Liver (tissue), 7 donors: ENCODE measurements at regions not wholly inside any gene's neighbourhood (a gene's known extent, or its start where the extent isn't known, plus 50 kb on each side); places are given as distances from the start of the nearest gene placed in this dataset.

Experiments
- DNase-seq: peaks from one replicate; pipeline ENCODE4 v3.0.0-alpha.2; 2017; ENCODE audit warnings: low spot score
- H3K27ac ChIP-seq, 2 donors: one replicate each; pipeline ENCODE4 v1.7.0; 2013; ENCODE audit warnings: inconsistent platforms in 2 of 2, low read length in 2 of 2, control low read depth in 1 of 2, low read depth in 1 of 2, mild to moderate bottlenecking in 1 of 2
- H3K27me3 ChIP-seq, 4 donors: one replicate each; pipeline versions ENCODE4 v1.6.1 to v1.7.0; 2013; ENCODE audit warnings: low read length in 3 of 4, inconsistent platforms in 1 of 4, mild to moderate bottlenecking in 1 of 4, moderate library complexity in 1 of 4; ENCODE audit not compliant: control insufficient read depth in 4 of 4, insufficient read depth in 4 of 4
- H3K36me3 ChIP-seq, 4 donors: one replicate each; pipeline versions ENCODE4 v1.6.1 to v1.7.0; 2013; ENCODE audit warnings: low read length in 3 of 4, mild to moderate bottlenecking in 3 of 4, low read depth in 1 of 4, moderate library complexity in 1 of 4; ENCODE audit not compliant: control insufficient read depth in 4 of 4, insufficient read depth in 3 of 4
- H3K4me1 ChIP-seq, 4 donors: one replicate each; pipeline versions ENCODE4 v1.6.1 to v1.7.0; 2013; ENCODE audit warnings: low read length in 3 of 4, mild to moderate bottlenecking in 3 of 4, moderate library complexity in 1 of 4; ENCODE audit not compliant: control insufficient read depth in 4 of 4, insufficient read depth in 4 of 4
- H3K4me3 ChIP-seq, 3 donors: one replicate each; pipeline versions ENCODE4 v1.6.1 to v1.7.0; 2013; ENCODE audit warnings: low read length in 3 of 3, control low read depth in 1 of 3, low read depth in 1 of 3, mild to moderate bottlenecking in 1 of 3
- H3K9ac ChIP-seq, 2 donors: one replicate each; pipeline ENCODE4 v1.7.0; 2013; ENCODE audit warnings: low read length in 2 of 2, mild to moderate bottlenecking in 2 of 2, moderate library complexity in 2 of 2, control low read depth in 1 of 2, low read depth in 1 of 2
- H3K9me3 ChIP-seq, 4 donors: one replicate each; pipeline versions ENCODE4 v1.6.1 to v1.7.0; 2013; ENCODE audit warnings: low read length in 3 of 4; ENCODE audit not compliant: control insufficient read depth in 4 of 4
- EGR1 ChIP-seq, 2 donors: IDR thresholded peaks; 2 replicates each; pipeline ENCODE4 v1.6.1; 2016 to 2018; ENCODE audit warnings: antibody characterized with exemption in 2 of 2, low read depth in 2 of 2
- FOXA2 ChIP-seq: IDR thresholded peaks from 2 replicates; pipeline ENCODE4 v1.6.1; 2016; ENCODE audit warnings: antibody characterized with exemption
- HNF4A ChIP-seq, 2 donors: conservative IDR thresholded peaks; 2 replicates each; pipeline ENCODE4 v1.6.1; 2016; ENCODE audit warnings: antibody characterized with exemption in 2 of 2, mild to moderate bottlenecking in 2 of 2
- HNF4G ChIP-seq: IDR thresholded peaks from 2 replicates; pipeline ENCODE4 v1.6.1; 2016; ENCODE audit warnings: antibody characterized with exemption
- JUND ChIP-seq, 2 donors: IDR thresholded peaks; 2 replicates each; pipeline ENCODE4 v1.6.1; 2016; ENCODE audit warnings: antibody characterized with exemption in 2 of 2
- NR2F2 ChIP-seq: IDR thresholded peaks from 2 replicates; pipeline ENCODE4 v1.6.1; 2016; ENCODE audit warnings: antibody characterized with exemption
- RAD21 ChIP-seq, 2 donors: IDR thresholded peaks; 2 replicates each; pipeline ENCODE4 v1.6.1; 2016; ENCODE audit warnings: antibody characterized with exemption in 2 of 2, mild to moderate bottlenecking in 2 of 2
- RXRA ChIP-seq, 2 donors: IDR thresholded peaks; 2 replicates each; pipeline ENCODE4 v1.6.1; 2017 to 2018; ENCODE audit warnings: antibody characterized with exemption in 2 of 2, mild to moderate bottlenecking in 1 of 2
- YY1 ChIP-seq: IDR thresholded peaks from 2 replicates; pipeline ENCODE4 v1.6.1; 2016; ENCODE audit warnings: antibody characterized with exemption, mild to moderate bottlenecking
- WGBS: extraction: QIAGEN DNeasy Blood & Tissue Kit; methylation state at CpG from one replicate; pipeline ENCODE4 v1.1.7; 2013; 5-methylcytosine and 5-hydroxymethylcytosine counted together
- TF ChIP-seq, protein P1 (sequence below): IDR thresholded peaks from 2 replicates; pipeline ENCODE4 v1.6.1; 2016; ENCODE audit warnings: antibody characterized with exemption, mild to moderate bottlenecking
- TF ChIP-seq, protein P2 (sequence below): IDR thresholded peaks from 2 replicates; pipeline ENCODE4 v1.6.1; 2016; ENCODE audit warnings: antibody characterized with exemption
- TF ChIP-seq, protein P3 (sequence below): IDR thresholded peaks from 2 replicates; pipeline ENCODE4 v1.6.1; 2016; ENCODE audit warnings: antibody characterized with exemption
- donor health status: healthy.
- donor health status: healthy.
- donor health status: healthy.
- donor health status: healthy.

DNA sequence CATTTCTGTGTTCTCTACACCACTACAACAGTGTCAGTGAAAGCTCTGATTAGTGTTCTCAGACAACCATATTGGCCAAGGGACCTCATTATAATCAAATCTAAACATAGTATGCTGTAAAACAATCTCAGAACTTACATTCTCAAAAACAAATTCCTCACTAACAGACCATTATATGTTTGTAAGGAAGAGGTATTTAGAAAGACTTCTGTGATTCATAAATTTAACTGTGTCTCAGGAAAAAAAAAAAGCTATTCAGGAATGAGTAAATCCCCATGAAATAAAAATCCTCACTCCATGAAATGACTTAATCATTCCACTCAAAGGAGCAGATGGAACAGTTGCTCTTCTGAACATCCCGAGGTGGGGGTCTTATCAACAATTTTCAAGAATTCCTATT is 413.0 kb downstream of the CDH2 start:
- WGBS, result 61% methylated on average over 1 of the region's 1 CpG

DNA sequence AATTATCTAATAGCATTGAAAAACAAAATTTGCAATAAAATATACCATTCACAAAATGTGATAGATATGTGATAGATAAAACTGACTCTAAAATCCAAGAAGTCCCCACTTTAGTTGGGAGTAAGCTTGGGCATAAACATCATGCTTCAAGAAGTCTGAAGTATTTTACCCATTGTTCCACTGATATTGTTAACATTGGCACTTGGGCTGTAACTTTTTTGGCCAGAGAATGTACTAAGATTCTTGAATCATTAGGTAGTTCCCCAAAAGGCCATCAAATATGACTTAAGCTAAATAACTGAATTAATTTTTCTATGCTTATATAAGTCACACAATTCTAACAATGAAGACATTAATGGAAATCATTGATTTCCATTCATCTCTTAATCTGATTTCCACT is 413.6 kb downstream of the CDH2 start:
- Histone ChIP-seq H3K4me1 (no peaks in the 10 kb centered on the region), H3K27ac (no peak overlapping the region), H3K4me3 (no peak overlapping the region), H3K9ac (no peak overlapping the region), H3K9me3 (no peaks in the 10 kb centered on the region), H3K36me3 (no peaks in the 10 kb centered on the region), H3K27me3 (no peaks in the 10 kb centered on the region)
- no peak for DNase-seq
- TF ChIP-seq RXRA (IDR thresholded peaks at IDR 0.05) (no peak), EGR1 (IDR thresholded peaks at IDR 0.05; ENCODE audit: low read depth in 2 of 2) (no peak), HNF4A (conservative IDR thresholded peaks at IDR 0.05) (no peak), RAD21 (IDR thresholded peaks at IDR 0.05) (no peak), FOXA2 (no peak)
- TF ChIP-seq, protein P1, sequence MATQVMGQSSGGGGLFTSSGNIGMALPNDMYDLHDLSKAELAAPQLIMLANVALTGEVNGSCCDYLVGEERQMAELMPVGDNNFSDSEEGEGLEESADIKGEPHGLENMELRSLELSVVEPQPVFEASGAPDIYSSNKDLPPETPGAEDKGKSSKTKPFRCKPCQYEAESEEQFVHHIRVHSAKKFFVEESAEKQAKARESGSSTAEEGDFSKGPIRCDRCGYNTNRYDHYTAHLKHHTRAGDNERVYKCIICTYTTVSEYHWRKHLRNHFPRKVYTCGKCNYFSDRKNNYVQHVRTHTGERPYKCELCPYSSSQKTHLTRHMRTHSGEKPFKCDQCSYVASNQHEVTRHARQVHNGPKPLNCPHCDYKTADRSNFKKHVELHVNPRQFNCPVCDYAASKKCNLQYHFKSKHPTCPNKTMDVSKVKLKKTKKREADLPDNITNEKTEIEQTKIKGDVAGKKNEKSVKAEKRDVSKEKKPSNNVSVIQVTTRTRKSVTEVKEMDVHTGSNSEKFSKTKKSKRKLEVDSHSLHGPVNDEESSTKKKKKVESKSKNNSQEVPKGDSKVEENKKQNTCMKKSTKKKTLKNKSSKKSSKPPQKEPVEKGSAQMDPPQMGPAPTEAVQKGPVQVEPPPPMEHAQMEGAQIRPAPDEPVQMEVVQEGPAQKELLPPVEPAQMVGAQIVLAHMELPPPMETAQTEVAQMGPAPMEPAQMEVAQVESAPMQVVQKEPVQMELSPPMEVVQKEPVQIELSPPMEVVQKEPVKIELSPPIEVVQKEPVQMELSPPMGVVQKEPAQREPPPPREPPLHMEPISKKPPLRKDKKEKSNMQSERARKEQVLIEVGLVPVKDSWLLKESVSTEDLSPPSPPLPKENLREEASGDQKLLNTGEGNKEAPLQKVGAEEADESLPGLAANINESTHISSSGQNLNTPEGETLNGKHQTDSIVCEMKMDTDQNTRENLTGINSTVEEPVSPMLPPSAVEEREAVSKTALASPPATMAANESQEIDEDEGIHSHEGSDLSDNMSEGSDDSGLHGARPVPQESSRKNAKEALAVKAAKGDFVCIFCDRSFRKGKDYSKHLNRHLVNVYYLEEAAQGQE, result no peak
- TF ChIP-seq, protein P2, sequence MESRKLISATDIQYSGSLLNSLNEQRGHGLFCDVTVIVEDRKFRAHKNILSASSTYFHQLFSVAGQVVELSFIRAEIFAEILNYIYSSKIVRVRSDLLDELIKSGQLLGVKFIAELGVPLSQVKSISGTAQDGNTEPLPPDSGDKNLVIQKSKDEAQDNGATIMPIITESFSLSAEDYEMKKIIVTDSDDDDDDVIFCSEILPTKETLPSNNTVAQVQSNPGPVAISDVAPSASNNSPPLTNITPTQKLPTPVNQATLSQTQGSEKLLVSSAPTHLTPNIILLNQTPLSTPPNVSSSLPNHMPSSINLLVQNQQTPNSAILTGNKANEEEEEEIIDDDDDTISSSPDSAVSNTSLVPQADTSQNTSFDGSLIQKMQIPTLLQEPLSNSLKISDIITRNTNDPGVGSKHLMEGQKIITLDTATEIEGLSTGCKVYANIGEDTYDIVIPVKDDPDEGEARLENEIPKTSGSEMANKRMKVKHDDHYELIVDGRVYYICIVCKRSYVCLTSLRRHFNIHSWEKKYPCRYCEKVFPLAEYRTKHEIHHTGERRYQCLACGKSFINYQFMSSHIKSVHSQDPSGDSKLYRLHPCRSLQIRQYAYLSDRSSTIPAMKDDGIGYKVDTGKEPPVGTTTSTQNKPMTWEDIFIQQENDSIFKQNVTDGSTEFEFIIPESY, result no peak

More for the DNA sequence above, 413.0 kb downstream of the CDH2 start:
- Histone ChIP-seq H3K9ac (no peak overlapping the region), H3K4me1 (no peaks in the 10 kb centered on the region), H3K9me3 (no peaks in the 10 kb centered on the region), H3K4me3 (no peak overlapping the region), H3K36me3 (no peaks in the 10 kb centered on the region), H3K27ac (no peak overlapping the region), H3K27me3 (no peaks in the 10 kb centered on the region)
- no peak for DNase-seq
- TF ChIP-seq HNF4G, result no peak
- TF ChIP-seq RXRA (IDR thresholded peaks at IDR 0.05), result no peak
- TF ChIP-seq JUND (IDR thresholded peaks at IDR 0.05), result no peak
- no peak for TF ChIP-seq YY1
- TF ChIP-seq EGR1 (IDR thresholded peaks at IDR 0.05; ENCODE audit: low read depth in 2 of 2), result no peak
- TF ChIP-seq FOXA2, result no peak
- no peak for TF ChIP-seq HNF4A (conservative IDR thresholded peaks at IDR 0.05)
- TF ChIP-seq, protein P1, result no peak
- TF ChIP-seq, protein P3, sequence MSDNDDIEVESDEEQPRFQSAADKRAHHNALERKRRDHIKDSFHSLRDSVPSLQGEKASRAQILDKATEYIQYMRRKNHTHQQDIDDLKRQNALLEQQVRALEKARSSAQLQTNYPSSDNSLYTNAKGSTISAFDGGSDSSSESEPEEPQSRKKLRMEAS, result no peak
- TF ChIP-seq RAD21 (IDR thresholded peaks at IDR 0.05), result no peak
- TF ChIP-seq NR2F2, result no peak
- TF ChIP-seq, protein P2, result no peak
